IMR-90 (cell line): ENCODE measurements at regions not wholly inside any gene's neighbourhood (a gene's known extent, or its start where the extent isn't known, plus 50 kb on each side); places are given as distances from the start of the nearest gene placed in this dataset.
"Not testable (repeated sequence)": the region's sequence is repeated elsewhere in the genome, so short reads cannot be mapped to it uniquely, and the experiment has no call there.

Source experiments
- ATAC-seq: fragments of 200-7000 bp; cut with Tn5 transposase; 2 replicates; pipeline ENCODE4 v1.9.1; 2020; ENCODE audit warnings: low read depth, mild to moderate bottlenecking, moderate library complexity
- BruUV-seq: library from RNA; stranded (reverse); fragments of 400-500 nt; replicated peaks from 2 replicates; lab custom pipeline; 2021; lab: Mats Ljungman, UMichigan
- CTCF ChIA-PET: fragments of 300-600 bp; formaldehyde crosslinking; extraction: SDS; loops from one replicate; lab custom pipeline; 2021; ENCODE audit warnings: antibody characterized with exemption; lab: Yijun Ruan, JAX
- POLR2A ChIA-PET: fragments of 300-600 bp; sonication (Branson Sonifier 250); formaldehyde crosslinking; loops from one replicate; lab custom pipeline; 2022; ENCODE audit warnings: antibody characterized with exemption; ENCODE audit not compliant: unreplicated experiment; lab: Charles Lee
- DNase-seq: peaks from one replicate; pipeline ENCODE4 v3.0.0; 2013
- H2AFZ ChIP-seq: replicated peaks from 2 replicates; pipeline ENCODE3; 2013; ENCODE audit warnings: low read length, mild to moderate bottlenecking; ENCODE audit not compliant: poor library complexity
- H2AK5ac ChIP-seq: 2 replicates; pipeline ENCODE4 v1.6.1; 2013; ENCODE audit warnings: low read depth, low read length, inconsistent platforms
- H2AK9ac ChIP-seq: replicated peaks from 2 replicates; pipeline ENCODE3; 2013; ENCODE audit warnings: mild to moderate bottlenecking, low read depth, low read length, moderate library complexity; ENCODE audit not compliant: poor library complexity
- H2BK120ac ChIP-seq: 2 replicates; pipeline ENCODE4 v1.6.1; 2013; ENCODE audit warnings: low read depth, low read length, inconsistent platforms
- H2BK15ac ChIP-seq: 3 replicates; pipeline ENCODE4 v1.6.1; 2013; ENCODE audit warnings: low read depth, low read length, inconsistent platforms
- H2BK20ac ChIP-seq: 2 replicates; pipeline ENCODE4 v1.6.1; 2013; ENCODE audit warnings: low read depth, mild to moderate bottlenecking, inconsistent platforms, low read length, moderate library complexity
- H2BK5ac ChIP-seq: 2 replicates; pipeline ENCODE4 v1.6.1; 2013; ENCODE audit warnings: mild to moderate bottlenecking, low read depth, low read length, inconsistent platforms; ENCODE audit not compliant: poor library complexity, severe bottlenecking
- H3K14ac ChIP-seq: replicated peaks from 2 replicates; pipeline ENCODE4 v1.6.1; 2013; ENCODE audit warnings: low read depth, low read length, inconsistent platforms
- H3K18ac ChIP-seq: 2 replicates; pipeline ENCODE4 v1.6.1; 2013; ENCODE audit warnings: low read depth, low read length, control low read depth
- H3K23ac ChIP-seq: 2 replicates; pipeline ENCODE4 v1.6.1; 2013; ENCODE audit warnings: low read depth, low read length, inconsistent platforms
- H3K27ac ChIP-seq: 2 replicates; pipeline ENCODE4 v1.5.1; 2013; ENCODE audit warnings: mild to moderate bottlenecking, control low read depth, low read length; ENCODE audit not compliant: insufficient read depth
- H3K27me3 ChIP-seq: 2 replicates; pipeline ENCODE4 v1.6.1; 2013; ENCODE audit warnings: low read length; ENCODE audit not compliant: control insufficient read depth, insufficient read depth
- H3K36me3 ChIP-seq: 2 replicates; pipeline ENCODE4 v1.6.1; 2013; ENCODE audit warnings: low read length, mixed read lengths; ENCODE audit not compliant: control insufficient read depth, insufficient read depth
- H3K4ac ChIP-seq: 2 replicates; pipeline ENCODE4 v1.6.1; 2013; ENCODE audit warnings: low read depth, low read length, inconsistent platforms
- H3K4me1 ChIP-seq: 2 replicates; pipeline ENCODE4 v1.6.1; 2013; ENCODE audit warnings: low read length, mixed read lengths; ENCODE audit not compliant: control insufficient read depth, insufficient read depth
- H3K4me2 ChIP-seq: 2 replicates; pipeline ENCODE4 v1.6.1; 2013; ENCODE audit warnings: low read depth, mild to moderate bottlenecking, control low read depth, low read length, moderate library complexity
- H3K4me3 ChIP-seq: 2 replicates; pipeline ENCODE4 v1.5.1; 2013; ENCODE audit warnings: low read depth, mild to moderate bottlenecking, control low read depth, low read length, moderate library complexity; ENCODE audit not compliant: insufficient read depth
- H3K56ac ChIP-seq: 2 replicates; pipeline ENCODE4 v1.6.1; 2013; ENCODE audit warnings: low read length, inconsistent platforms; ENCODE audit not compliant: insufficient read depth; ENCODE audit errors: extremely low read depth
- H3K79me1 ChIP-seq, 2 experiments: 2 replicates each; pipeline ENCODE4 v1.6.1; 2013; ENCODE audit warnings: low read length in 2 of 2, inconsistent platforms in 1 of 2, low read depth in 1 of 2
- H3K9ac ChIP-seq: 2 replicates; pipeline ENCODE4 v1.6.1; 2013; ENCODE audit warnings: low read depth, low read length, control low read depth
- H3K9me1 ChIP-seq: 2 replicates; pipeline ENCODE4 v1.6.1; 2013; ENCODE audit warnings: low read length, inconsistent platforms; ENCODE audit not compliant: insufficient read depth
- H3K9me3 ChIP-seq: 2 replicates; pipeline ENCODE4 v1.6.1; 2013; ENCODE audit warnings: low read length; ENCODE audit not compliant: control insufficient read depth, insufficient read depth
- H4K20me1 ChIP-seq: 2 replicates; pipeline ENCODE4 v1.6.1; 2013; ENCODE audit warnings: low read length, inconsistent platforms; ENCODE audit not compliant: insufficient read depth
- H4K5ac ChIP-seq: 2 replicates; pipeline ENCODE4 v1.6.1; 2013; ENCODE audit warnings: mild to moderate bottlenecking, low read depth, low read length, control low read depth
- H4K8ac ChIP-seq, 2 experiments: 2 replicates each; pipeline ENCODE4 v1.6.1; 2013; ENCODE audit warnings: low read depth in 2 of 2, low read length in 2 of 2, control low read depth in 1 of 2, inconsistent platforms in 1 of 2
- H4K91ac ChIP-seq: 2 replicates; pipeline ENCODE4 v1.6.1; 2013; ENCODE audit warnings: low read depth, low read length, inconsistent platforms; ENCODE audit not compliant: insufficient read depth
- dilution Hi-C: fragments of 300-500 bp; cut with HindIII; formaldehyde crosslinking; loops from one replicate; pipeline ENCODE4 v1.14.3; 2018; ENCODE audit warnings: low sequenced_read_pairs; ENCODE audit not compliant: unreplicated experiment
- in situ Hi-C: fragments of 300-500 bp; cut with MboI; formaldehyde crosslinking; loops from 3 replicates; pipeline ENCODE4 v1.14.3; 2019; ENCODE audit warnings: low sequenced_read_pairs, inconsistent platforms, mixed read lengths
- intact Hi-C: fragments of 100-400 bp; cut with micrococcal nuclease; formaldehyde crosslinking; loops from 2 replicates; pipeline ENCODE4 v1.10.0; 2022

DNA sequence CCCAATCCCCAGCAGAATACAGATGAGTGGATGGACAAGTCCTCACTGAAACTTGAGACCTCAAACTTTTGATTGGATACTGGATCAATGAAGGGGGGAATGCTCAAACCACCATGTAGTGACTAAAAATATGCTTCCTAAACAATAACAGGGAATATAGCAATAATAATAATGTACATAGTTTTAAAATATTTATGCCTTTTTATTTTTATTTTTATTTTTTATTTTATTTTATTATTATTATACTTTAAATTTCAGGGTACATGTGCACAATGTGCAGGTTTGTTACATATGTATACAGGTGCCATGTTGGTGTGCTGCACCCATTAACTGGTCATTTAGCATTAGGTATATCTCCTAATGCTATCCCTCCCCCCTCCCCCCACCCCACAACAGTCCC is 506.0 kb downstream of the SOX6 start:
- H2AK5ac ChIP-seq, H3K9me1 ChIP-seq, H3K4ac ChIP-seq, H4K8ac ChIP-seq, H2AFZ ChIP-seq, ATAC-seq, H4K91ac ChIP-seq, H3K18ac ChIP-seq, H3K14ac ChIP-seq, H2BK5ac ChIP-seq, H3K4me2 ChIP-seq, H2BK20ac ChIP-seq, H4K5ac ChIP-seq, H2BK120ac ChIP-seq, H3K9me3 ChIP-seq, H3K27ac ChIP-seq, H4K20me1 ChIP-seq, H3K36me3 ChIP-seq, H3K4me3 ChIP-seq, H3K4me1 ChIP-seq, dilution Hi-C loops, BruUV-seq, DNase-seq, H3K56ac ChIP-seq, H2BK15ac ChIP-seq, H3K27me3 ChIP-seq, H3K79me1 ChIP-seq, H2AK9ac ChIP-seq, in situ Hi-C loops, H3K9ac ChIP-seq, CTCF ChIA-PET, H3K23ac ChIP-seq, intact Hi-C loops: not testable (repeated sequence)
- POLR2A ChIA-PET, result interaction anchor here (0.6 kb wide), 1 partner anchor 86 kb away, joined by 5 read pairs; no protein-coding TSS in a partner anchor
